ENCODE measurements at regions not wholly inside any gene's neighbourhood (a gene's known extent, or its start where the extent isn't known, plus 50 kb on each side); places are given as distances from the start of the nearest gene placed in this dataset.
A peak's percentile ranks its signal among the peaks of the same experiment; 100 is the strongest.
"Not testable (repeated sequence)": the region's sequence is repeated elsewhere in the genome, so short reads cannot be mapped to it uniquely, and the experiment has no call there.

DNA sequence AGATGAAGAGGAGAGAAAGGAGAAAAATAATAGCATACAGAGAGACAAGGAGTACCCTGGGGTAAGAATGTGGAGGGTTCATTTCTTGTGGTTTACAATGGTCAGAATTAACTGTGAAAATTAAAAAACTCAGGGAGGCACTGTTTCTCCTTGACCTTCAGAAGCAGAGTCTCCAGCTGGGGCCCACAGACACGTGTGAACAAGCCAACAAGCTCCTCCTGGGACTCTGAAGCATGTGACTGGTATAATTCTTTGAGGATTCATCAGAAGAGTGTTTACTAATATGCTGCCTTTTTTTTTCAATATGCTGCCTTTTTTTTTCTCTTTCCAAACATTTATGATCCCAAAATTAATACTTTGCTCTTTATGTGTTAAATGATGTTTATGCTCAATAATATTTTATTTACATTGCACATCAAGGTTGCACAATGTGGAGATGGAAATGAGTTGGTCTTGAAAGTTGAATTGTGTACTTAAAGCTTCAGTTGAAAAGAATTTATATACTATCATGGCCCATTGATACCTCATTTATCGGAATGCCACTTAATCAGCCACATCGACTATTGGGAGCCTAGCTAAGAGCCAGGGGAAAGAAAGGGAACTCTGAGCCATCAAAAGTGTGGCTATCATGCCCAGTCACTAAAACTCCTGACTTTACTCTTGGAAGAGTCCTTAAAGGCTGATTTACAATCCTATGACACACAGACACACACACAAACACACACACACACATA is 134.7 kb upstream of the RHOBTB1 start:
- no peak for DNase-seq

- DNase-seq = no peak
Observed at GRCh38 chr10:61076572-61077114, 132.7 kb upstream of the RHOBTB1 start.

GRCh38 chr10:61073391-61073790 is 129.4 kb upstream of the RHOBTB1 start:
- DNase-seq = no peak

- DNase-seq = no peak
Observed at GRCh38 chr10:61071580-61071979, 127.6 kb upstream of the RHOBTB1 start.

- no peak for DNase-seq
Observed at GRCh38 chr10:61068471-61068870, 124.5 kb upstream of the RHOBTB1 start.

- DNase-seq = no peak
Observed at GRCh38 chr10:61067671-61068336, 123.8 kb upstream of the RHOBTB1 start.

DNA sequence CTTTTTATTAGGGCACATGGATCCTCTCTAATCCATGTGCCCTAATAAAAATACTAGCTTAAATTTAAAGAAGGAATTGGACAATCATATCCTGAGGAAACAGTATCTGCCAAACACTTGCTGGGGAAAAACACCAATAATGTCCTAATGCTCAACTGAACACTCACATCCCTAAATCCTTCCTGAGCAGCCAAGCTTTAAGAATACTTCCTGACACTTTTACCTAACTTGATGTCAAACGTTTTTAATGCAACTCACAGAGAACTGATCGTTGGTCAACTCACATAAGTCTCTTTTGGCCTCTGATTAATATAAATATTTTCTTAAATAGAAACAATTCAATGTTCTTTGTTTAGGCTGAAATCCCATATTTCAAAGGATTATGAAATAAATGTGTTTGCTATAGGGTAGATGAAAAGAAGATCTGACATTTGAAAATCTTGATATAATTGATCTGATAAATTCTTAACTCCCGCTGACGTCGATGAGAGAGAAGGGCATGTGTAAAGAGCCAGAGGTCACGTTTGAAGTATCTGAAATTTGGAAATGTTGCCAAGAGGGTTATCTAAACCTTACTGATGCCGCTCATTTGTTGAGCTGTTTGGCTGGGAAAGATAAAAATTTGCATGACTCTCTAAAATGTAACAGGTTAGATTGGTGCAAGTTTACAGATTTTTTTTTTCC is 122.8 kb upstream of the RHOBTB1 start:
- no peak for DNase-seq

- DNase-seq = no peak
Observed at GRCh38 chr10:61065051-61065450, 121.1 kb upstream of the RHOBTB1 start.

DNA sequence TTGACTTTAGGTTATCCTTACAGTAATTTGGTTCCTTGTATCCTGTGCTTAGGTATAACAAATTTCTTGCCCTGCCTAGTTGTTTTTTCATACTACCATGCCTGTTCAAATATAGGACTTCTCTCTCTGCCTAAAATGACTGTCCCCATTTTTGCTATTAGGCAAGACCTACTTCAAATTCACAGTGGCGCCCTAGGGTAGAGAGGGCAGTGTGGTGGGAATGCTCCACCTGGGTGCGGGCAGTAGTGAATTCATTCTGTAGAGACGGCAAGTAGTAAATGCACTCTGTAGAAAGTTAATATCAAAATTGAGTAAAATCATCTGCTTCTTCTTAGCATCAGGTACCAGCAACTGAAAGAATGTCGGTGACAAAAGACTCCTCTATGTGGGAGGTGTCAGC is 120.4 kb upstream of the RHOBTB1 start:
- DNase-seq = no peak

- no peak for DNase-seq
Observed at GRCh38 chr10:61063901-61064300, 119.9 kb upstream of the RHOBTB1 start.

- peak; percentile 69 for DNase-seq
Observed at GRCh38 chr10:61063034-61063433, 119.0 kb upstream of the RHOBTB1 start.

GRCh38 chr10:61061923-61062504 is 118.0 kb upstream of the RHOBTB1 start:
- DNase-seq = no peak

GRCh38 chr10:61059636-61060035 is 115.7 kb upstream of the RHOBTB1 start:
- DNase-seq = no peak

DNA sequence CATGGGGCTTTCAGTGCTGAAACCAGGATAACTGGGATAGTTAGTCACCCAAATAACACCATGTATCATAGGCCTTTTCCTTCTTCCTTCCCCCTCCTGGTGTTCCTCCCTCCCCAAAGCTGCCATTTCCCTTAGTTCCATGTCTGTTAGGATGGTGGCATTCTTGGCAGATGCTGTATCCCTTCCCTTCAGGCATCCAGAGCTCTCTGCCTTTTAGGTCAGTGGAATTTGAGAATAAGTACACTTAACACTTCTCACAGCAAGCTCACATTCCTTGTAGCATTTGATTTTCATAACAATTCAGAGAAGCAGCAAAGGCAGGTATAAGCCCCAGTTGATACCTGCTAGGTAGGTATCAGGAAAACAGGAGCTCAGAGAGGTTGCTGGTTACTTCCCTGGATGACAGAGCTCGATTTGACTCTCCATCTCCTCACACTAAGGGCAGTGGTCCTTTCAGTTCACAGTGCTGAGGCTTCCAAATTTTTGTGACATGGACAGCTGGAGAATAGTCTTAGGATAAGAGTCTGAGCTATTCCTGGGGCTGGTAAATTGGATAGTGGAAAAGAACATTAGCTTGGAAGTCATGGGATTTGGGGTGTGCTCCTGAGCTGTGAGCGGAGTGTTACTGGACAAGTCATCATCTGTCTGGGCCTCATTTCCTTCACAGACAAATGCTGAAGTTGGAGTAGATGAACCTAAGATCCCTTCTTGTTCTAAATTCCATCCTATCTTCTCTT is 108.7 kb upstream of the RHOBTB1 start:
- no peak for DNase-seq

GRCh38 chr10:61051344-61051743 is 107.4 kb upstream of the RHOBTB1 start:
- DNase-seq = no peak

DNA sequence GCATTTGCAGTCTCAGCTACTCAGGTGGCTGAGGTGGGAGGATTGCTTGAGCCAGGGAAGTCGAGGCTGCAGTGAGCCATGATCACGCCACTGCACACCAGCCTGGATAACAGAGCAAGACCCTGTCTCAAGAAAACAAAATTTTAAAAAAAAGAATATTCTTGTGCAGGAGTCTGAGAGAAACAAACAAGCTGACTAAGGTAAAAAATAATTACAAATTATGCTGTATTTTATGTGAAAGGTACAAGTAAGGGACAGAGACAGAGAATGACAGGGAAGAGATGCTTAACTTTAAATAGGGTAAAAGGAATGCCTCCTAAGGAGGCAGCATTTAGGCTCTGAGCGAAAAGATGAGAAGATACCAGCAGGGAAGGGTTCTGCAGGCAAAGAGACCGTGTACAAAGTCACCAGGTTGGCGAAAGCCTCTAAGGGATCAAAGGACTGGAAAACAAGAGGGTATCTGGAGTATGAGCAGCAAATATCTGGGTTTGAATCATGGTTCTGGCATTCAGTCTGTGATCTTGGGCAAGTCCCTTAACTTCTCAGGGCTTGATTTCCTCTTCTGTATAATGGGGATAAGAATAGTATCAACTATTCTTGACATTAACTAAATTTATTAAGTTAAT is 106.2 kb upstream of the RHOBTB1 start:
- DNase-seq = no peak

DNA sequence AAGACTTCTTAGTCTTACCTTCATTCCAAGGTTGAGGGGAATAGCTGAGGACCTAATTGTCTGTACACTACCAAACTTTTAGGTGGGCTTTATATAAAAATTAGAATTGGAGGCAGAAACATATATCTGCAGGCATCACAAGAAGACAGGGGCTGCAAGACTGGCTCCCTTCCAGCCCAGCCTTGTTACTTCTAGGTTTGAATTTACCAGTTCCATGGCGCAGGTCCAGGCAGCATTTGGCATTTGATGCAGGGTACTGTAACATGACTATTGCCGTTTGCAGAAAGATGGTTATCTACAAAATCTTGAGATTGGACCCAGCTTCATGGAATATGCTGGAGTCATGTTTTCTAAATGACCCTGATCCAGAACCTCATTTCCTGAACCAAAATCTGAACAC is 105.4 kb upstream of the RHOBTB1 start:
- no peak for DNase-seq

GRCh38 chr10:61047788-61048560 is 104.0 kb upstream of the RHOBTB1 start:
- DNase-seq = no peak

DNA sequence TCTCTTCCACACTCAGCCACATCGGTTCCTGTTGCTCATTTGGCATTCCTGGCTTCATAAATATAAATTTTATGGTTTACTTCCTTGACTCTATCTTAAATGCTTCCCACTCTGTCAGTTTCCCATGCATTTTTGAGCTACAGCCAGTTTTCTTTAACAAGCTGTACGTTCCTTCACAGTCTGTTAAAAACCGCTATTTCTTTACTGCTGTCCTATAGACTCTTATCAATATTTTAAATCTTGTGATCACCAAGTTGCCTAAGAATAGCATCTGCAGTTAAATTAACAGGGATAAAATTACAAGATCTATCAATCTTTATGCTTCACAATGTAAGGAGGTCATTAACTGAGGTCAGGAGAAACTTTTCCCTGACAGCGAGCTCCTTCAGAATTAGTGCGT is 103.1 kb upstream of the RHOBTB1 start:
- no peak for DNase-seq

DNA sequence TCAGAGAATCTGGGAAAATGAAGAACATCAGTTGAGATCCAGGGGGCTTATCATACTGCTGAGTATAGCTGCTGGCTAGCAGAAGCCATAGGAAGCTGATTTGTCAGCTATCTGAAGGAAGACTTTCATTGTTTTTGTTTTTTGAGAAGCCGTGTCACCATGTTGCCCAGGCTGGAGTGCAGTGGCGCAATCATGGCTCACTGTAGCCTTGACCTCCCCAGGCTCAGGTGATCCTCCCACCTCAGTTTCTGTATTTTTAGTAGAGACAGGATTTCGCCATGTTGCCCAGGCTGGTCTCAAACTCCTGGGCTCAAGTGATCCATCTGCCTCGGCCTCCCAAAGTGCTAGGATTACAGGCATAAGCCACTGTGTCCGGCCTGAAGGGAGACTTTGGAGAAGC is 101.5 kb upstream of the RHOBTB1 start:
- DNase-seq = not testable (repeated sequence)

GRCh38 chr10:61042533-61042932 is 98.5 kb upstream of the RHOBTB1 start:
- no peak for DNase-seq
